ENCODE measurements at regions not wholly inside any gene's neighbourhood (a gene's known extent, or its start where the extent isn't known, plus 50 kb on each side); places are given as distances from the start of the nearest gene placed in this dataset.

DNA sequence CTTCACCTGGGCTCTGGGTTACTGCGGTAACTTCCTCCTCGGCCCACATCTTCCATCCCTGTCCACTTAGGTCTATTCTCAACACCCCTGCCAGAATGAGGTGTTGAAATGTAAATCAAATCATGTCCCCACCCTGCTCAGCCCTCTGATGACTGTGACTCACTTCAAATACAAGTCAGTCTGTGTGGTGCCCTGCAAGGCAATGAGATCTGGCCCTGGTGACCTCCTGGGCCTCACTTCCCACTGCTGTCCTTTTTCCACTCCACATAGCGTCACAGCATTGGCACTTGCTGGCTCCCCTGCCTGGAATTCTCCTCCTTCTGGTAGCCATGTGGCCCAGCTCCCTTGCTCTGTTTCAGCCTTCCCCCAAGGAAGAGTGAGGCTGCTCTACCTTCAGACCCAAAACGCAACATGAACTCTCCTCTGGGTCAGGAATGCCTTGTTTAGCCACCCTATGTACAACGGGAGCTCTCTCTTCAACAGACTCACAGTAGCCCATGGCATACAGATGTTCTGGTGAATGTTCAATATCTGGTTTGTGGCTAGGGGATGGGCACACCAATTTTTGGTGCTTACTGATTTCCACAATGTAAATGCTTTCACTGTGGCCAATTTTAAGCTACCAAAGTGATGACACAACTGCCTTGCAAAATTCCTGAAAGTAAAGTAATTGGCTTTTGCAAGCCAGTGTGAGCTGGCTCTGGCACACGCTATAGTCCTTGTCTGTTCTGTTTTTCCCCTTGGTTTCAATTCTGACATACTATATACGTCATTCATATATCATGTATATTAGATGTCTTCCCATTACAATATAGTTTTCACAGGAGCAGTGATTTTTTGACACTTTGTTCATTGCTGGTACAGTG is 550.3 kb upstream of the HS6ST1 start:
- no peaks in the 10 kb centered on the region for H3K9me3 ChIP-seq
- no peaks in the 10 kb centered on the region for H3F3A ChIP-seq (replicated peaks; ENCODE audit: insufficient read depth)
- H3K4me2 ChIP-seq: no peak overlapping the region
- POLR2A ChIA-PET: no interaction called here
- CTCF ChIA-PET: interaction anchor here (0.9 kb wide), 1 partner anchor 35 kb away, joined by 3 read pairs; no protein-coding TSS in a partner anchor
- H3K36me3 ChIP-seq (replicated peaks in 1 of 2; ENCODE audit: control insufficient read depth in 1 of 2, insufficient read depth in 2 of 2, low read length in 1 of 2): no peaks in the 10 kb centered on the region
- DNase-seq: no peak
- 21% methylated on average over 7 of the region's 7 CpGs for WGBS (ENCODE audit: low lambda C conversion rate)
- H3K79me2 ChIP-seq (ENCODE audit: insufficient read depth): no peaks in the 10 kb centered on the region
- no peak overlapping the region for H2AFZ ChIP-seq (ENCODE audit: low read depth)
- no peak overlapping the region for H3K9ac ChIP-seq
- H3K27me3 ChIP-seq (ENCODE audit: insufficient read depth): no peaks in the 10 kb centered on the region
- TF ChIP-seq MAX (IDR thresholded peaks at IDR 0.05; ENCODE audit: low read depth) (no peak), TEAD4 (IDR thresholded peaks at IDR 0.05; ENCODE audit: borderline replicate concordance, insufficient read depth) (no peak), USF2 (IDR thresholded peaks at IDR 0.05; ENCODE audit: borderline replicate concordance, low read depth, low read length) (no peak), ZBTB33 (IDR thresholded peaks at IDR 0.05; ENCODE audit: borderline replicate concordance, low read depth) (no peak), REST (IDR thresholded peaks at IDR 0.05; ENCODE audit: low read depth, low read length) (no peak), TAF1 (IDR thresholded peaks at IDR 0.05; ENCODE audit: borderline replicate concordance, low read depth, low read length) (no peak), EP300 (IDR thresholded peaks at IDR 0.05; ENCODE audit: borderline replicate concordance in 1 of 2, low read depth in 1 of 2, low read length in 1 of 2) (no peak), FOXJ3 (CRISPR knock-in tag; IDR thresholded peaks at IDR 0.05) (no peak), SIN3A (IDR thresholded peaks at IDR 0.05; ENCODE audit: borderline replicate concordance, low read depth, low read length) (no peak), RFX5 (IDR thresholded peaks at IDR 0.05; ENCODE audit: low read length) (no peak), YY1 (IDR thresholded peaks at IDR 0.05; ENCODE audit: low read depth) (no peak), CHD2 (IDR thresholded peaks at IDR 0.05; ENCODE audit: low read length, partially characterized antibody) (no peak), NRF1 (IDR thresholded peaks at IDR 0.05; ENCODE audit: low read depth, low read length) (no peak), RCOR1 (IDR thresholded peaks at IDR 0.05; ENCODE audit: low read length) (no peak), TCF12 (IDR thresholded peaks at IDR 0.05) (no peak), FOXM1 (IDR thresholded peaks at IDR 0.05; ENCODE audit: low read depth) (no peak), MEF2A (IDR thresholded peaks at IDR 0.05; ENCODE audit: borderline replicate concordance, low read depth) (no peak), PBX3 (IDR thresholded peaks at IDR 0.05) (no peak)
- TF ChIP-seq, protein P1, sequence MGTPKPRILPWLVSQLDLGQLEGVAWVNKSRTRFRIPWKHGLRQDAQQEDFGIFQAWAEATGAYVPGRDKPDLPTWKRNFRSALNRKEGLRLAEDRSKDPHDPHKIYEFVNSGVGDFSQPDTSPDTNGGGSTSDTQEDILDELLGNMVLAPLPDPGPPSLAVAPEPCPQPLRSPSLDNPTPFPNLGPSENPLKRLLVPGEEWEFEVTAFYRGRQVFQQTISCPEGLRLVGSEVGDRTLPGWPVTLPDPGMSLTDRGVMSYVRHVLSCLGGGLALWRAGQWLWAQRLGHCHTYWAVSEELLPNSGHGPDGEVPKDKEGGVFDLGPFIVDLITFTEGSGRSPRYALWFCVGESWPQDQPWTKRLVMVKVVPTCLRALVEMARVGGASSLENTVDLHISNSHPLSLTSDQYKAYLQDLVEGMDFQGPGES (IDR thresholded peaks at IDR 0.05; ENCODE audit: low read depth, low read length): no peak
- TF ChIP-seq, protein P2, sequence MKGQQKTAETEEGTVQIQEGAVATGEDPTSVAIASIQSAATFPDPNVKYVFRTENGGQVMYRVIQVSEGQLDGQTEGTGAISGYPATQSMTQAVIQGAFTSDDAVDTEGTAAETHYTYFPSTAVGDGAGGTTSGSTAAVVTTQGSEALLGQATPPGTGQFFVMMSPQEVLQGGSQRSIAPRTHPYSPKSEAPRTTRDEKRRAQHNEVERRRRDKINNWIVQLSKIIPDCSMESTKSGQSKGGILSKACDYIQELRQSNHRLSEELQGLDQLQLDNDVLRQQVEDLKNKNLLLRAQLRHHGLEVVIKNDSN (IDR thresholded peaks at IDR 0.05; ENCODE audit: borderline replicate concordance, low read depth): no peak
- H3K4me1 ChIP-seq (ENCODE audit: control insufficient read depth in 1 of 2, insufficient read depth in 2 of 2, low read depth in 1 of 2, low read length in 1 of 2): no peaks in the 10 kb centered on the region
- no peak overlapping the region for H3K27ac ChIP-seq (ENCODE audit: low read depth in 2 of 2, low read length in 1 of 2)
- no peaks in the 10 kb centered on the region for H4K20me1 ChIP-seq (ENCODE audit: insufficient read depth)
- no peak overlapping the region for H3K4me3 ChIP-seq (ENCODE audit: low read depth in 2 of 2, low read length in 1 of 2)
- H3K9me2 ChIP-seq: no peaks in the 10 kb centered on the region

Measured in SK-N-SH (cell line).